ENCODE measurements at regions not wholly inside any gene's neighbourhood (a gene's known extent, or its start where the extent isn't known, plus 50 kb on each side); places are given as distances from the start of the nearest gene placed in this dataset.

- TF ChIP-seq CTCF (IDR thresholded peaks at IDR 0.05) (no peak), CHD4 (IDR thresholded peaks at IDR 0.05; ENCODE audit: borderline replicate concordance) (no peak), POLR2A (IDR thresholded peaks at IDR 0.05; ENCODE audit: low read length) (no peak), ESRRA (IDR thresholded peaks at IDR 0.05; ENCODE audit: borderline replicate concordance, low read length) (no peak), EP300 (IDR thresholded peaks at IDR 0.05) (no peak), CBX8 (IDR thresholded peaks at IDR 0.05) (no peak), REST (IDR thresholded peaks at IDR 0.05) (no peak), CHD2 (IDR thresholded peaks at IDR 0.05; ENCODE audit: low read length, partially characterized antibody) (no peak), RCOR1 (IDR thresholded peaks at IDR 0.05; ENCODE audit: low read depth, low read length) (no peak), MAFK (IDR thresholded peaks at IDR 0.05; ENCODE audit: partially characterized antibody) (no peak), ZC3H11A (IDR thresholded peaks at IDR 0.05) (no peak), JUN (IDR thresholded peaks at IDR 0.05) (no peak)
Measured at GRCh38 chr1:207968521-207969009, 57.6 kb upstream of the CD34 start.

Measured in A549 (cell line).